ENCODE measurements at regions not wholly inside any gene's neighbourhood (a gene's known extent, or its start where the extent isn't known, plus 50 kb on each side); places are given as distances from the start of the nearest gene placed in this dataset.

DNA sequence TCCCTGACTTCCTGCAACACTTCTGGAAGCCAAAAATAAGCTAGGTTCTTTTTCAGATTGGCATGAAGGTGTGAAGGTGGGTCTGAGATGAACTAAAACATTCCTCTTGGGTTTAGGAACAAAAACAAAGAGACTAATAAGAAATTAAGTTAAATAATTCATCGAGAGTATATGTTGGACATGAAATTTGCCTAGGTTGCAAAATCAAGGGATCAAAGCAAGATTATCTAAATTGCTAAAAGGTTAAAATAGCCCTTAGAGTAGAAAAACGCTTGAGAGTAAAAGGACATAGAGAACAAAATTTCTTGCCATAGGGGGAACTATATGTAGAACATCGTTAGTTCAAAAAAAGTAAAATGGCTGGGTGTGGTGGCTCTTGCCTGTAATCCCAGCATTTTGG lies 845.9 kb upstream of the NXPH2 start:
- Histone ChIP-seq H3K4me1 (ENCODE audit: insufficient read depth, low read length) (no peaks in the 10 kb centered on the region), H2AFZ (ENCODE audit: low read depth, low read length) (no peak overlapping the region), H4K20me1 (ENCODE audit: insufficient read depth, low read length) (no peaks in the 10 kb centered on the region), H3K36me3 (ENCODE audit: insufficient read depth, low read length) (no peaks in the 10 kb centered on the region), H3K27me3 (ENCODE audit: insufficient read depth, low read length, poor library complexity) (no peaks in the 10 kb centered on the region), H3K4me3 (ENCODE audit: low read depth in 1 of 2, low read length in 2 of 2) (no peak overlapping the region), H3K27ac (ENCODE audit: low read length) (no peak overlapping the region), H3K9ac (ENCODE audit: low read depth, low read length) (no peak overlapping the region), H3K79me2 (ENCODE audit: insufficient read depth, low read length) (no peaks in the 10 kb centered on the region), H3K4me2 (ENCODE audit: insufficient read depth, low read length) (no peak overlapping the region), H3K9me3 (ENCODE audit: insufficient read depth, low read length, severe bottlenecking) (no peaks in the 10 kb centered on the region)
- TF ChIP-seq EZH2 (IDR thresholded peaks at IDR 0.05; ENCODE audit: borderline replicate concordance, low read depth, low read length, severe bottlenecking), result no peak
- TF ChIP-seq CTCF (IDR thresholded peaks at IDR 0.05; ENCODE audit: borderline replicate concordance, extremely low read depth, low read length, poor library complexity, severe bottlenecking), result no peak
- no peak for DNase-seq
- ATAC-seq (ENCODE audit: insufficient read depth, low read depth), result no peak

- Histone ChIP-seq H3K4me1 (ENCODE audit: insufficient read depth, low read length) (no peaks in the 10 kb centered on the region), H3K9me3 (ENCODE audit: insufficient read depth, low read length, severe bottlenecking) (no peaks in the 10 kb centered on the region), H3K27me3 (ENCODE audit: insufficient read depth, low read length, poor library complexity) (no peaks in the 10 kb centered on the region), H3K4me2 (ENCODE audit: insufficient read depth, low read length) (no peak overlapping the region), H3K36me3 (ENCODE audit: insufficient read depth, low read length) (no peaks in the 10 kb centered on the region), H4K20me1 (ENCODE audit: insufficient read depth, low read length) (no peaks in the 10 kb centered on the region), H3K4me3 (ENCODE audit: low read depth in 1 of 2, low read length in 2 of 2) (no peak overlapping the region), H3K27ac (ENCODE audit: low read length) (no peak overlapping the region), H3K9ac (ENCODE audit: low read depth, low read length) (no peak overlapping the region), H2AFZ (ENCODE audit: low read depth, low read length) (no peak overlapping the region), H3K79me2 (ENCODE audit: insufficient read depth, low read length) (no peaks in the 10 kb centered on the region)
- DNase-seq (no peak), ATAC-seq (ENCODE audit: insufficient read depth, low read depth) (no peak)
- TF ChIP-seq EZH2 (IDR thresholded peaks at IDR 0.05; ENCODE audit: borderline replicate concordance, low read depth, low read length, severe bottlenecking), result no peak
- TF ChIP-seq CTCF (IDR thresholded peaks at IDR 0.05; ENCODE audit: borderline replicate concordance, extremely low read depth, low read length, poor library complexity, severe bottlenecking), result no peak
Measured at GRCh38 chr2:139622691-139623090, 842.5 kb upstream of the NXPH2 start.

GRCh38 chr2:139617747-139618146 lies 837.6 kb upstream of the NXPH2 start:
- no peaks in the 10 kb centered on the region for H3K36me3 ChIP-seq (ENCODE audit: insufficient read depth, low read length)
- H3K79me2 ChIP-seq (ENCODE audit: insufficient read depth, low read length), result no peaks in the 10 kb centered on the region
- ATAC-seq (ENCODE audit: insufficient read depth, low read depth) (no peak), DNase-seq (no peak)
- no peak overlapping the region for H2AFZ ChIP-seq (ENCODE audit: low read depth, low read length)
- no peak overlapping the region for H3K4me2 ChIP-seq (ENCODE audit: insufficient read depth, low read length)
- no peak overlapping the region for H3K9ac ChIP-seq (ENCODE audit: low read depth, low read length)
- H4K20me1 ChIP-seq (ENCODE audit: insufficient read depth, low read length), result no peaks in the 10 kb centered on the region
- TF ChIP-seq CTCF (IDR thresholded peaks at IDR 0.05; ENCODE audit: borderline replicate concordance, extremely low read depth, low read length, poor library complexity, severe bottlenecking), result no peak
- TF ChIP-seq EZH2 (IDR thresholded peaks at IDR 0.05; ENCODE audit: borderline replicate concordance, low read depth, low read length, severe bottlenecking), result no peak
- no peak overlapping the region for H3K27ac ChIP-seq (ENCODE audit: low read length)
- no peaks in the 10 kb centered on the region for H3K4me1 ChIP-seq (ENCODE audit: insufficient read depth, low read length)
- H3K9me3 ChIP-seq (ENCODE audit: insufficient read depth, low read length, severe bottlenecking), result no peaks in the 10 kb centered on the region
- H3K4me3 ChIP-seq (ENCODE audit: low read depth in 1 of 2, low read length in 2 of 2), result no peak overlapping the region
- no peaks in the 10 kb centered on the region for H3K27me3 ChIP-seq (ENCODE audit: insufficient read depth, low read length, poor library complexity)

DNA sequence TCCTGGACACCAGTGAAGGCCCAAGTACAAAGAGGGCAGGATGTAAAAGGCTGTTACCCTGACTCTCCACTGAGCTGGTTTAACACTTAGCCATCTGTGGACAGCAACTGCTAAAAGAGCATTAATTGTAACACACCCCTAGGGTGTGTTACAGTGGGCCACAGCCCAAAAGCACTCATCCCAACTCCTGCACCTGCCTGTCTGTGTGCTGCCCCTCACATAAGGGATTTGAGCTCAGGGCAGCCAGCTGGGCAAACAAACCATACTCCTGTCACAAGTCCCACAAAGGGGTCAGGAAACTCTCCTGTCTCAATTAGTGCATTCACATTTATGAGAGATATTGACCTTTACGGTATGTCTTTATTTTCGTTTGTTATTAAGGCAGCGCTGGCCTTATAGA lies 833.1 kb upstream of the NXPH2 start:
- TF ChIP-seq CTCF (IDR thresholded peaks at IDR 0.05; ENCODE audit: borderline replicate concordance, extremely low read depth, low read length, poor library complexity, severe bottlenecking), result no peak
- TF ChIP-seq EZH2 (IDR thresholded peaks at IDR 0.05; ENCODE audit: borderline replicate concordance, low read depth, low read length, severe bottlenecking), result no peak
- Histone ChIP-seq H3K27me3 (ENCODE audit: insufficient read depth, low read length, poor library complexity) (no peaks in the 10 kb centered on the region), H3K4me3 (ENCODE audit: low read depth in 1 of 2, low read length in 2 of 2) (no peak overlapping the region), H3K79me2 (ENCODE audit: insufficient read depth, low read length) (no peaks in the 10 kb centered on the region), H3K4me1 (ENCODE audit: insufficient read depth, low read length) (no peaks in the 10 kb centered on the region), H2AFZ (ENCODE audit: low read depth, low read length) (no peak overlapping the region), H3K9ac (ENCODE audit: low read depth, low read length) (no peak overlapping the region), H3K27ac (ENCODE audit: low read length) (no peak overlapping the region), H3K36me3 (ENCODE audit: insufficient read depth, low read length) (no peaks in the 10 kb centered on the region), H4K20me1 (ENCODE audit: insufficient read depth, low read length) (no peaks in the 10 kb centered on the region), H3K9me3 (ENCODE audit: insufficient read depth, low read length, severe bottlenecking) (no peaks in the 10 kb centered on the region), H3K4me2 (ENCODE audit: insufficient read depth, low read length) (no peak overlapping the region)
- ATAC-seq (ENCODE audit: insufficient read depth, low read depth), result no peak
- DNase-seq, result no peak

All from DND-41 (cell line).